ENCODE measurements at regions not wholly inside any gene's neighbourhood (a gene's known extent, or its start where the extent isn't known, plus 50 kb on each side); places are given as distances from the start of the nearest gene placed in this dataset.

- no peak for TF ChIP-seq CTCF (IDR thresholded peaks at IDR 0.05)
- TF ChIP-seq EZH2 (IDR thresholded peaks at IDR 0.05) = no peak
- no peak for TF ChIP-seq EZH2phosphoT487 (IDR thresholded peaks at IDR 0.05)
Measured at GRCh38 chr2:22238967-22239366, 1115.2 kb downstream of the TDRD15 start.
